HL-60 (cell line): ENCODE measurements at regions not wholly inside any gene's neighbourhood (a gene's known extent, or its start where the extent isn't known, plus 50 kb on each side); places are given as distances from the start of the nearest gene placed in this dataset.

Source experiments
- DNase-seq, 2 experiments: peaks; one replicate each; pipeline ENCODE4 v3.0.0-alpha.2; 2010 to 2020; ENCODE audit warnings: low read depth in 1 of 2, low spot score in 1 of 2
- H3K27ac ChIP-seq: fragments of 250-450 bp; sonication (Bioruptor Pico); replicated peaks from 2 replicates; pipeline ENCODE4 v1.5.1; 2020; ENCODE audit warnings: mild to moderate bottlenecking, moderate library complexity
- H3K27me3 ChIP-seq: fragments of 250-450 bp; sonication (Bioruptor Pico); 2 replicates; pipeline ENCODE4 v1.5.1; 2021; ENCODE audit warnings: mild to moderate bottlenecking, moderate library complexity; ENCODE audit not compliant: insufficient read depth, poor library complexity, severe bottlenecking
- H3K4me3 ChIP-seq: replicated peaks from 2 replicates; pipeline ENCODE4 v1.5.1; 2011; ENCODE audit warnings: mild to moderate bottlenecking, control low read depth, low read length; ENCODE audit not compliant: insufficient read depth
- CTCF ChIP-seq: IDR thresholded peaks from one replicate; pipeline ENCODE4 v1.5.1; 2011; ENCODE audit warnings: low read length, control low read depth, inconsistent platforms; ENCODE audit not compliant: insufficient read depth
- GABPA ChIP-seq: IDR thresholded peaks from 2 replicates; pipeline ENCODE4 v1.6.1; 2012; ENCODE audit warnings: low read depth
- POLR2AphosphoS5 ChIP-seq: IDR thresholded peaks from 2 replicates; pipeline ENCODE4 v1.6.1; 2012; ENCODE audit warnings: low read depth
- REST ChIP-seq: IDR thresholded peaks from 2 replicates; pipeline ENCODE4 v1.6.1; 2012; ENCODE audit warnings: low read depth; ENCODE audit not compliant: insufficient replicate concordance
- SPI1 ChIP-seq: IDR thresholded peaks from 2 replicates; pipeline ENCODE4 v1.6.1; 2012; ENCODE audit warnings: low read depth, mild to moderate bottlenecking, borderline replicate concordance

- no peak for DNase-seq
- H3K27ac ChIP-seq, result no peak overlapping the region
- no peaks in the 10 kb centered on the region for H3K27me3 ChIP-seq
- no peak overlapping the region for H3K4me3 ChIP-seq
- TF ChIP-seq CTCF, result no peak
- TF ChIP-seq SPI1, result no peak
- TF ChIP-seq REST, result no peak
- TF ChIP-seq POLR2AphosphoS5, result no peak
- no peak for TF ChIP-seq GABPA
These were observed 598.6 kb downstream of the AJAP1 start for GRCh38 chr1:5253036-5253435.

- no peak overlapping the region for H3K4me3 ChIP-seq
- no peak overlapping the region for H3K27ac ChIP-seq
- H3K27me3 ChIP-seq, result no peaks in the 10 kb centered on the region
- TF ChIP-seq CTCF (no peak), SPI1 (no peak), REST (no peak), GABPA (no peak), POLR2AphosphoS5 (no peak)
- DNase-seq, result no peak
These were observed 595.9 kb downstream of the AJAP1 start for GRCh38 chr1:5250336-5250735.

- TF ChIP-seq REST, result no peak
- no peak for TF ChIP-seq CTCF
- no peak for TF ChIP-seq GABPA
- no peak for TF ChIP-seq SPI1
- no peak for TF ChIP-seq POLR2AphosphoS5
- H3K4me3 ChIP-seq, result no peak overlapping the region
- H3K27ac ChIP-seq, result no peak overlapping the region
These were observed 590.9 kb downstream of the AJAP1 start for GRCh38 chr1:5245348-5245747.

More at GRCh38 chr1:5245348-5245747, 590.9 kb downstream of the AJAP1 start:
- H3K27me3 ChIP-seq, result no peaks in the 10 kb centered on the region
- no peak for DNase-seq
